Suprapubic skin (tissue), 4 donors: ENCODE measurements at regions not wholly inside any gene's neighbourhood (a gene's known extent, or its start where the extent isn't known, plus 50 kb on each side); places are given as distances from the start of the nearest gene placed in this dataset.

Source experiments
- EP300 ChIP-seq: sonication (generic); formaldehyde crosslinking; IDR thresholded peaks from one replicate; pipeline ENCODE4 v1.6.1; 2017; ENCODE audit warnings: antibody characterized with exemption
- POLR2A ChIP-seq, 2 donors: fragments of 450-650 bp; IDR thresholded peaks; one replicate each; pipeline ENCODE4 v1.6.1; 2017; ENCODE audit warnings: antibody characterized with exemption in 2 of 2, mild to moderate bottlenecking in 2 of 2, moderate library complexity in 2 of 2
- POLR2AphosphoS5 ChIP-seq, 3 donors: sonication (generic); formaldehyde crosslinking; IDR thresholded peaks; one replicate each; pipeline ENCODE4 v1.6.1; 2017; ENCODE audit warnings: antibody characterized with exemption in 3 of 3
- TF ChIP-seq, protein P1 (sequence below), 2 donors: fragments of 200-600 bp in 1 of 2; fragments of 450-650 bp in 1 of 2; sonication (generic) in 1 of 2; IDR thresholded peaks; one replicate each; pipeline ENCODE4 v1.5.1; 2016 to 2019; ENCODE audit warnings: antibody characterized with exemption in 2 of 2, mild to moderate bottlenecking in 1 of 2, moderate library complexity in 1 of 2

DNA sequence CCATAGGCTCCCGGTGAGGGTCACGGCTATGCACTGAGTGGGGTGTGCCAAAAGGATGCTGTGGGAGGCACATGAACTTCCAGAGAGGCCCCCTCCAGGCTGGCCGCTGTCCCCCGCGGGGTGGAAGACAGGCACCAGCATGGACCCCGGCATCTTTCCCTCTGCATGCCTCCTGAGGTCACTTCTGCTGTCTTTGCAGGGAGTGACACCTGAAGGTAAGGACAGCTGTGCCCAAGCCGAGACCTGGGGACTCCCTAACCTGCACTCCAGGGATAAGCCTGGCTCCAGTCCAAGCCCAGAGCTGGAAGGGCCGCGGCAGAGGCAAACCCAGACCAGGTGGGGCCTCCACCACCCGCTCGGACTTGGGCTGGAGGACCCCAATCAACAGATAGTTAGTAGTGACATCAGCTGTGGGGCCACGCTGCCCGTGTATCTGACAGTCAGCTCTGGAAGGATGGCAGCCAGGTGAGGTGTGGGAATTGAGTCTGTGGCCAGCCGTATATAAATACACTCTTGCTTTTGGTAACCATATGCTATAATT, 340.7 kb upstream of the MKI67 start:
- TF ChIP-seq, protein P1, sequence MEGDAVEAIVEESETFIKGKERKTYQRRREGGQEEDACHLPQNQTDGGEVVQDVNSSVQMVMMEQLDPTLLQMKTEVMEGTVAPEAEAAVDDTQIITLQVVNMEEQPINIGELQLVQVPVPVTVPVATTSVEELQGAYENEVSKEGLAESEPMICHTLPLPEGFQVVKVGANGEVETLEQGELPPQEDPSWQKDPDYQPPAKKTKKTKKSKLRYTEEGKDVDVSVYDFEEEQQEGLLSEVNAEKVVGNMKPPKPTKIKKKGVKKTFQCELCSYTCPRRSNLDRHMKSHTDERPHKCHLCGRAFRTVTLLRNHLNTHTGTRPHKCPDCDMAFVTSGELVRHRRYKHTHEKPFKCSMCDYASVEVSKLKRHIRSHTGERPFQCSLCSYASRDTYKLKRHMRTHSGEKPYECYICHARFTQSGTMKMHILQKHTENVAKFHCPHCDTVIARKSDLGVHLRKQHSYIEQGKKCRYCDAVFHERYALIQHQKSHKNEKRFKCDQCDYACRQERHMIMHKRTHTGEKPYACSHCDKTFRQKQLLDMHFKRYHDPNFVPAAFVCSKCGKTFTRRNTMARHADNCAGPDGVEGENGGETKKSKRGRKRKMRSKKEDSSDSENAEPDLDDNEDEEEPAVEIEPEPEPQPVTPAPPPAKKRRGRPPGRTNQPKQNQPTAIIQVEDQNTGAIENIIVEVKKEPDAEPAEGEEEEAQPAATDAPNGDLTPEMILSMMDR (IDR thresholded peaks at IDR 0.05), result no peak
- TF ChIP-seq EP300, result no peak
- TF ChIP-seq POLR2A (IDR thresholded peaks at IDR 0.05), result no peak
- no peak for TF ChIP-seq POLR2AphosphoS5 (IDR thresholded peaks at IDR 0.05)
